ENCODE measurements at regions not wholly inside any gene's neighbourhood (a gene's known extent, or its start where the extent isn't known, plus 50 kb on each side); places are given as distances from the start of the nearest gene placed in this dataset.
"Not testable (repeated sequence)": the region's sequence is repeated elsewhere in the genome, so short reads cannot be mapped to it uniquely, and the experiment has no call there.

- no peaks in the 10 kb centered on the region for H3K4me1 ChIP-seq
Observed at GRCh38 chrX:124263743-124264142, 68.7 kb upstream of the TEX13D start.

GRCh38 chrX:124268099-124268498 lies 64.4 kb upstream of the TEX13D start:
- DNase-seq = no peak
- Histone ChIP-seq H3K4me3 (no peak overlapping the region), H3K27me3 (no peaks in the 10 kb centered on the region), H3K4me1 (no peaks in the 10 kb centered on the region), H3K9me3 (no peaks in the 10 kb centered on the region), H3K36me3 (no peaks in the 10 kb centered on the region), H3K27ac (no peak overlapping the region)
- TF ChIP-seq CTCF (IDR thresholded peaks at IDR 0.05) (no peak), POLR2A (IDR thresholded peaks at IDR 0.05) (no peak)

More at GRCh38 chrX:124263743-124264142, 68.7 kb upstream of the TEX13D start:
- TF ChIP-seq POLR2A (IDR thresholded peaks at IDR 0.05) (no peak), CTCF (IDR thresholded peaks at IDR 0.05) (no peak)
- DNase-seq = no peak
- Histone ChIP-seq H3K27me3 (no peaks in the 10 kb centered on the region), H3K9me3 (no peaks in the 10 kb centered on the region), H3K4me3 (no peak overlapping the region), H3K27ac (no peak overlapping the region), H3K36me3 (no peaks in the 10 kb centered on the region)

GRCh38 chrX:124269881-124270280 lies 62.6 kb upstream of the TEX13D start:
- H3K27ac ChIP-seq = no peak overlapping the region
- no peak for DNase-seq
- no peak for TF ChIP-seq POLR2A (IDR thresholded peaks at IDR 0.05)
- no peak for TF ChIP-seq CTCF (IDR thresholded peaks at IDR 0.05)
- no peaks in the 10 kb centered on the region for H3K4me1 ChIP-seq
- H3K27me3 ChIP-seq = no peaks in the 10 kb centered on the region
- H3K9me3 ChIP-seq = no peaks in the 10 kb centered on the region
- no peaks in the 10 kb centered on the region for H3K36me3 ChIP-seq
- no peak overlapping the region for H3K4me3 ChIP-seq

- not testable (repeated sequence) for DNase-seq, H3K4me3 ChIP-seq, H3K27ac ChIP-seq, H3K36me3 ChIP-seq, H3K4me1 ChIP-seq, H3K9me3 ChIP-seq, H3K27me3 ChIP-seq
Observed at GRCh38 chrX:124271599-124271998, 60.9 kb upstream of the TEX13D start.

GRCh38 chrX:124272370-124272982 lies 60.0 kb upstream of the TEX13D start:
- Histone ChIP-seq H3K36me3 (no peaks in the 10 kb centered on the region), H3K27me3 (no peaks in the 10 kb centered on the region), H3K9me3 (no peaks in the 10 kb centered on the region), H3K4me1 (no peaks in the 10 kb centered on the region), H3K27ac (no peak overlapping the region), H3K4me3 (no peak overlapping the region)
- TF ChIP-seq POLR2A (IDR thresholded peaks at IDR 0.05) (no peak), CTCF (IDR thresholded peaks at IDR 0.05) (no peak)
- no peak for DNase-seq

GRCh38 chrX:124274438-124275181 lies 57.9 kb upstream of the TEX13D start:
- H3K9me3 ChIP-seq = no peaks in the 10 kb centered on the region
- H3K4me3 ChIP-seq = no peak overlapping the region
- no peak for DNase-seq
- no peaks in the 10 kb centered on the region for H3K36me3 ChIP-seq
- no peaks in the 10 kb centered on the region for H3K4me1 ChIP-seq
- no peak overlapping the region for H3K27ac ChIP-seq
- H3K27me3 ChIP-seq = no peaks in the 10 kb centered on the region
- TF ChIP-seq POLR2A (IDR thresholded peaks at IDR 0.05) (no peak), CTCF (IDR thresholded peaks at IDR 0.05) (no peak)

Data from Peyer's patch (tissue), 4 donors.